ENCODE measurements at regions not wholly inside any gene's neighbourhood (a gene's known extent, or its start where the extent isn't known, plus 50 kb on each side); places are given as distances from the start of the nearest gene placed in this dataset.
A peak's percentile ranks its signal among the peaks of the same experiment; 100 is the strongest.

DNA sequence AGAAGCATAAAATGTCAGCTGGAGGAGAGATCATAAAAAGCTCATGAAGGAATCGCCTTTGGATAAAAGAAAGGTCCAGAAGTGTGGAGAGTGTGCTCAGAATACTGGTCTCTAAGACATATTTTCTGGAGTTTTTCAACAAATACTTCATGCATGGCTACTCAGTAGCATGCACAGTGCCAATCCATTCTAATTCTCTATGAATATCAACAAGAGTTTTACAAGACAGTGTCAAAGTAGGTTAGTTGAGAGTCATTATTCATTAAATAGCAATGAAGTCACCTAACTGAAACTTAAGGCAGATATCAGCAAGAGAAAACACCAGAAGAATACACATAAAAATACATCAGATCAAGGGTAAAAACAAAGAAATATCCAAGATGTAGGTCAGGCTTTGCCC lies 1243.2 kb upstream of the SLC10A2 start:
- TF ChIP-seq, protein P1, sequence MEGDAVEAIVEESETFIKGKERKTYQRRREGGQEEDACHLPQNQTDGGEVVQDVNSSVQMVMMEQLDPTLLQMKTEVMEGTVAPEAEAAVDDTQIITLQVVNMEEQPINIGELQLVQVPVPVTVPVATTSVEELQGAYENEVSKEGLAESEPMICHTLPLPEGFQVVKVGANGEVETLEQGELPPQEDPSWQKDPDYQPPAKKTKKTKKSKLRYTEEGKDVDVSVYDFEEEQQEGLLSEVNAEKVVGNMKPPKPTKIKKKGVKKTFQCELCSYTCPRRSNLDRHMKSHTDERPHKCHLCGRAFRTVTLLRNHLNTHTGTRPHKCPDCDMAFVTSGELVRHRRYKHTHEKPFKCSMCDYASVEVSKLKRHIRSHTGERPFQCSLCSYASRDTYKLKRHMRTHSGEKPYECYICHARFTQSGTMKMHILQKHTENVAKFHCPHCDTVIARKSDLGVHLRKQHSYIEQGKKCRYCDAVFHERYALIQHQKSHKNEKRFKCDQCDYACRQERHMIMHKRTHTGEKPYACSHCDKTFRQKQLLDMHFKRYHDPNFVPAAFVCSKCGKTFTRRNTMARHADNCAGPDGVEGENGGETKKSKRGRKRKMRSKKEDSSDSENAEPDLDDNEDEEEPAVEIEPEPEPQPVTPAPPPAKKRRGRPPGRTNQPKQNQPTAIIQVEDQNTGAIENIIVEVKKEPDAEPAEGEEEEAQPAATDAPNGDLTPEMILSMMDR (IDR thresholded peaks at IDR 0.05; ENCODE audit: low read depth, low read length): no peak
- in situ Hi-C loops (cut with HindIII; ENCODE audit: low sequenced_read_pairs): no loop called here
- DNase-seq (ENCODE audit: low read depth, low spot score): no peak
- no peak overlapping the region for H3K4me3 ChIP-seq (ENCODE audit: low read depth, low read length)

DNA sequence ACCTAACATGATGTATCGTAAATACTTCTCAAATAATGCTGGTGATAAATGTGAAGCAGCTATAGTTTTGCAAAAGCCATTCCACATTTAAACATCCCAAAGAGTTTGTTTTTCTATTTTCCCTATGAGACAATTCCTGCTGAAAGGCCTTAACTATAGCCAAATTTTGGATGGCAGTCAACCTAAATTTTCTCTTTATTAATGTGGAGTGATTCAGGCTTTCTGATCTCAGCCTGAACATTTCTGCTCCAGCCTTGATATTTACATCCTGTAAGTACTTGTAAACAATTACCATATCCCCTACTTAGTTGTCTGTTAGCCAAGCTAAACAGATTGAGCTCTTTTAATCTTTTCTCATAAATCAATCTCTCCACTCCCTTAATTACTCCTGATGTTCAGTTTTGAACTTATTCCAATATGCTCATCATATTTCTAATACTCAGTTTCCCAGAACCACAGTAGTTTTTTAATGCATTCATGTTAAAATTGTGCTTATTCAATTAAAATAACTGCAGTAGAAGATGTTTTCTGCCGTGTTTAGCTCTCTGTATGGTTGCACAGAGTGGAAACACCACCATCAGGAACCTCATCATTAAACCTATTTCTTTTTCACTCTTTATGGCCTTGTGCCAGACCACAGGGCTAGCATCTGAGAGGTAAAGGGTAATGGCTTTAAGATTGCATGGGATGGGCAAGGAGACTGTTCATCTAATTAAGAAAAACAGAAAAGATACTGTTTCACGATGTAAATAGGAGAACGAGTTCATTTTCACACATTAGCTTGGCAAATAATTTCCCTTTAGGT lies 1235.2 kb upstream of the SLC10A2 start:
- peak; percentile 8 for DNase-seq (ENCODE audit: low read depth, low spot score)
- TF ChIP-seq, protein P1 (IDR thresholded peaks at IDR 0.05; ENCODE audit: low read depth, low read length): no peak
- in situ Hi-C loops (cut with HindIII; ENCODE audit: low sequenced_read_pairs): no loop called here
- no peak overlapping the region for H3K4me3 ChIP-seq (ENCODE audit: low read depth, low read length)

DNA sequence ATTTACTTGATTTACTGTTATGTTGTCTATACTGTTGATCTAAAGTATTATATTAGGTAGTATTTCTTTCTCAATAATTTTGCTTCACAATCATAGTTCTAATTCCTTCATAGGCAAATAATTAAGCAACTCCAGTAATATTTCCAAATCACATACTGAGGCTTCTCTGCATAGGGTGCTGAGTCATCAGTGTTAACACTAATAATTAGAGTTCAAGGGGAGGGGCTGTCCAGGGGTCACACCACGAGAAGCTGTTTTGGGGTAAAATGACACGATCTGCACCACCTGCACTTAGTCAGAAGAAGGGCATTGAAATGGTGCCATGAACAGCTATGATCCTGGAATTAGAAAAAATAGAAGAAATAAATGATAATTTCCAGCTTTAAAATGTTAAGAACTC lies 1230.9 kb upstream of the SLC10A2 start:
- no peak overlapping the region for H3K4me3 ChIP-seq (ENCODE audit: low read depth, low read length)
- in situ Hi-C loops (cut with HindIII; ENCODE audit: low sequenced_read_pairs): no loop called here
- DNase-seq (ENCODE audit: low read depth, low spot score): no peak
- TF ChIP-seq, protein P1 (IDR thresholded peaks at IDR 0.05; ENCODE audit: low read depth, low read length): no peak

DNA sequence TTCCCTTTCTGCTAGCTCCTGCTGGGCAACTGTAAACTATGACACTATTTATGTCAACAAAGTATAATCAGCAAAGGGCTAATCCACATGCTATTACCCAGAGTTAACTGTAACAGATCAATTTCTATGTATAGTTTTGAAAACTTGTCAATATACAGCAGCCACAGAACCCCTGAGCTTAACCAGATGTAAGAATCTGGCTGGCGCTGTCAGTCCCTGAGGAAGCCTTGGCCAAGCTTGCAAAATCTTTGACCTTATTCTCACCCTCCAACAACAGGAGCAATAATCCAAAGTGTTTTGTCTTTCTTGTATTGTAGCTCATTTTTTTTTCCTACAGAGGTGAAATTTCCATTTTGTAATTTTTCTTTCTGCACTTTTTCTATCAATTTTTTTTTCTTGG lies 1230.1 kb upstream of the SLC10A2 start:
- in situ Hi-C loops (cut with HindIII; ENCODE audit: low sequenced_read_pairs): no loop called here
- TF ChIP-seq, protein P1 (IDR thresholded peaks at IDR 0.05; ENCODE audit: low read depth, low read length): no peak
- no peak for DNase-seq (ENCODE audit: low read depth, low spot score)
- no peak overlapping the region for H3K4me3 ChIP-seq (ENCODE audit: low read depth, low read length)

DNA sequence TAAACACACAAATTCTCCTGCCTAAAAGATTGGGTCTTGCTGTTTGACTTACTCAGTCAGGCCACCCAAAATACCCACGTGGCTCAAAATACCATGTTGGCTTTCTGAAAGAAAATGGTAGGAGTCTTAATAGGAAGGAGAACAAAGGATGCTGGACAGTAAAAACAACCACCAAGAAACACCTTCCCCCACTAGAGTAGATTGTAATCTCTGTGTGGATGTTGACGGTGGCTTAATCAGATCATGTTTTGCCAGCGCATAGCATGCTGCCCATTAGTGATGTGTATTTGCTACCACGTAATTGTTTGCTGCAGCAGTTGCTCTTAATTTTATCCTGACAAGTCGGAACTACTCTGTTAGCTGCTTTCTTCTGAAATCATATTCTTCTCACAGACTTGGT lies 1229.3 kb upstream of the SLC10A2 start:
- H3K4me3 ChIP-seq (ENCODE audit: low read depth, low read length): no peak overlapping the region
- TF ChIP-seq, protein P1 (IDR thresholded peaks at IDR 0.05; ENCODE audit: low read depth, low read length): no peak
- no peak for DNase-seq (ENCODE audit: low read depth, low spot score)
- in situ Hi-C loops (cut with HindIII; ENCODE audit: low sequenced_read_pairs): no loop called here

DNA sequence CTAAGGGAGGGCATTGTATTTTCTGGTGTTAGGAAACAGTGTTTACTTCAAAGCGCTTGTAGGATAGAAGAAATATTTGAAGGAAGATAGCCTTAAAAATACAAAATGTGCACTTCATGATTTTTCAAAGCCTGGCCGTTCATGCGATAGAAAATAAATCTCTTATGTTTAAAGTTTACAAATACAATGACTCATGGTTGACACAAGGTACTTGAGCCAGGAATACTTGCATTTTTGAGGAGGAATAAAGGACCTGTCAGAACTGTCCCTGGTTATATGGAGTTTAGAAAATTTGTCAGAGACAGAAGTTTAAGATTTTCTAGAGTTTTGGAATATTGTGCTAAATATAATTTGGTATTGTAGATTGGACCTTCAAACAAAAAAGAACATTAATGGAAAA lies 1223.2 kb upstream of the SLC10A2 start:
- in situ Hi-C loops (cut with HindIII; ENCODE audit: low sequenced_read_pairs): no loop called here
- no peak overlapping the region for H3K4me3 ChIP-seq (ENCODE audit: low read depth, low read length)
- TF ChIP-seq, protein P1 (IDR thresholded peaks at IDR 0.05; ENCODE audit: low read depth, low read length): no peak
- no peak for DNase-seq (ENCODE audit: low read depth, low spot score)

Data from astrocyte of the spinal cord (primary cell).